ENCODE measurements at regions not wholly inside any gene's neighbourhood (a gene's known extent, or its start where the extent isn't known, plus 50 kb on each side); places are given as distances from the start of the nearest gene placed in this dataset.

GRCh38 chr5:67686746-67687145 lies 490.1 kb upstream of the CD180 start:
- Histone ChIP-seq H3K4me3 (ENCODE audit: control insufficient read depth in 2 of 3, extremely low read depth in 1 of 3, insufficient read depth in 2 of 3, low read depth in 1 of 3, low read length in 3 of 3) (no peak overlapping the region), H2AFZ (ENCODE audit: control insufficient read depth, low read length) (no peak overlapping the region), H3K9me1 (ENCODE audit: control insufficient read depth, extremely low read depth, insufficient read depth, low read length) (no peaks in the 10 kb centered on the region), H3K4me1 (ENCODE audit: control insufficient read depth, extremely low read depth, insufficient read depth, low read length) (no peaks in the 10 kb centered on the region), H3K27ac (ENCODE audit: control insufficient read depth, insufficient read depth, low read length) (no peak overlapping the region), H3K36me3 (ENCODE audit: control insufficient read depth in 2 of 2, extremely low read depth in 1 of 2, insufficient read depth in 2 of 2, low read length in 2 of 2) (no peaks in the 10 kb centered on the region), H3K4me2 (ENCODE audit: control insufficient read depth, extremely low read depth, insufficient read depth, low read depth, low read length) (no peak overlapping the region), H3K27me3 (ENCODE audit: control insufficient read depth, extremely low read depth, insufficient read depth, low read length) (no peaks in the 10 kb centered on the region), H4K20me1 (ENCODE audit: control insufficient read depth, extremely low read depth, insufficient read depth, low read length) (no peaks in the 10 kb centered on the region), H3K79me2 (ENCODE audit: control insufficient read depth, insufficient read depth, low read length) (no peaks in the 10 kb centered on the region), H3K9ac (ENCODE audit: control insufficient read depth, extremely low read depth, insufficient read depth, low read length) (no peak overlapping the region), H3K9me3 (ENCODE audit: control insufficient read depth, low read depth, low read length) (no peaks in the 10 kb centered on the region)
- FAIRE-seq (no peak), DNase-seq (ENCODE audit: low read depth, low spot score) (no peak)
- dilution Hi-C loops (cut with MboI; ENCODE audit: extremely low pct_ligation_motif_present, low sequenced_read_pairs), result no loop called here
- TF ChIP-seq, protein P1, sequence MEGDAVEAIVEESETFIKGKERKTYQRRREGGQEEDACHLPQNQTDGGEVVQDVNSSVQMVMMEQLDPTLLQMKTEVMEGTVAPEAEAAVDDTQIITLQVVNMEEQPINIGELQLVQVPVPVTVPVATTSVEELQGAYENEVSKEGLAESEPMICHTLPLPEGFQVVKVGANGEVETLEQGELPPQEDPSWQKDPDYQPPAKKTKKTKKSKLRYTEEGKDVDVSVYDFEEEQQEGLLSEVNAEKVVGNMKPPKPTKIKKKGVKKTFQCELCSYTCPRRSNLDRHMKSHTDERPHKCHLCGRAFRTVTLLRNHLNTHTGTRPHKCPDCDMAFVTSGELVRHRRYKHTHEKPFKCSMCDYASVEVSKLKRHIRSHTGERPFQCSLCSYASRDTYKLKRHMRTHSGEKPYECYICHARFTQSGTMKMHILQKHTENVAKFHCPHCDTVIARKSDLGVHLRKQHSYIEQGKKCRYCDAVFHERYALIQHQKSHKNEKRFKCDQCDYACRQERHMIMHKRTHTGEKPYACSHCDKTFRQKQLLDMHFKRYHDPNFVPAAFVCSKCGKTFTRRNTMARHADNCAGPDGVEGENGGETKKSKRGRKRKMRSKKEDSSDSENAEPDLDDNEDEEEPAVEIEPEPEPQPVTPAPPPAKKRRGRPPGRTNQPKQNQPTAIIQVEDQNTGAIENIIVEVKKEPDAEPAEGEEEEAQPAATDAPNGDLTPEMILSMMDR (optimal IDR thresholded peaks at IDR 0.05 in 1 of 3, IDR thresholded peaks at IDR 0.05 in 1 of 3, conservative IDR thresholded peaks at IDR 0.05 in 1 of 3; ENCODE audit: extremely low read depth in 1 of 3, insufficient read depth in 2 of 3, low read length in 3 of 3), result no peak
- no peak for TF ChIP-seq EZH2 (IDR thresholded peaks at IDR 0.05; ENCODE audit: low read length)

- no peak overlapping the region for H3K4me2 ChIP-seq (ENCODE audit: control insufficient read depth, extremely low read depth, insufficient read depth, low read depth, low read length)
- H2AFZ ChIP-seq (ENCODE audit: control insufficient read depth, low read length), result no peak overlapping the region
- H4K20me1 ChIP-seq (ENCODE audit: control insufficient read depth, extremely low read depth, insufficient read depth, low read length), result no peaks in the 10 kb centered on the region
- no peak overlapping the region for H3K9ac ChIP-seq (ENCODE audit: control insufficient read depth, extremely low read depth, insufficient read depth, low read length)
- H3K27me3 ChIP-seq (ENCODE audit: control insufficient read depth, extremely low read depth, insufficient read depth, low read length), result no peaks in the 10 kb centered on the region
- no peak overlapping the region for H3K4me3 ChIP-seq (ENCODE audit: control insufficient read depth in 2 of 3, extremely low read depth in 1 of 3, insufficient read depth in 2 of 3, low read depth in 1 of 3, low read length in 3 of 3)
- TF ChIP-seq, protein P1 (optimal IDR thresholded peaks at IDR 0.05 in 1 of 3, IDR thresholded peaks at IDR 0.05 in 1 of 3, conservative IDR thresholded peaks at IDR 0.05 in 1 of 3; ENCODE audit: extremely low read depth in 1 of 3, insufficient read depth in 2 of 3, low read length in 3 of 3), result no peak
- no peak for TF ChIP-seq EZH2 (IDR thresholded peaks at IDR 0.05; ENCODE audit: low read length)
- H3K36me3 ChIP-seq (ENCODE audit: control insufficient read depth in 2 of 2, extremely low read depth in 1 of 2, insufficient read depth in 2 of 2, low read length in 2 of 2), result no peaks in the 10 kb centered on the region
- no peaks in the 10 kb centered on the region for H3K9me1 ChIP-seq (ENCODE audit: control insufficient read depth, extremely low read depth, insufficient read depth, low read length)
- no peaks in the 10 kb centered on the region for H3K9me3 ChIP-seq (ENCODE audit: control insufficient read depth, low read depth, low read length)
- no peaks in the 10 kb centered on the region for H3K4me1 ChIP-seq (ENCODE audit: control insufficient read depth, extremely low read depth, insufficient read depth, low read length)
- H3K79me2 ChIP-seq (ENCODE audit: control insufficient read depth, insufficient read depth, low read length), result no peaks in the 10 kb centered on the region
- dilution Hi-C loops (cut with MboI; ENCODE audit: extremely low pct_ligation_motif_present, low sequenced_read_pairs), result no loop called here
- FAIRE-seq (no peak), DNase-seq (ENCODE audit: low read depth, low spot score) (no peak)
- H3K27ac ChIP-seq (ENCODE audit: control insufficient read depth, insufficient read depth, low read length), result no peak overlapping the region
Measured at GRCh38 chr5:67681703-67682102, 485.1 kb upstream of the CD180 start.
